Loucy (cell line): ENCODE measurements at regions not wholly inside any gene's neighbourhood (a gene's known extent, or its start where the extent isn't known, plus 50 kb on each side); places are given as distances from the start of the nearest gene placed in this dataset.

ENCODE experiments used
- EZH2phosphoT487 ChIP-seq: fragments of 200-600 bp; IDR thresholded peaks from 2 replicates; pipeline ENCODE4 v1.6.1; 2018; ENCODE audit warnings: antibody characterized with exemption, mild to moderate bottlenecking, moderate library complexity, borderline replicate concordance
- TF ChIP-seq, protein P1 (sequence below): fragments of 200-600 bp; sonication (generic); conservative IDR thresholded peaks from 2 replicates; pipeline ENCODE4 v1.5.1; 2014; ENCODE audit warnings: mild to moderate bottlenecking, antibody characterized with exemption, low read length

DNA sequence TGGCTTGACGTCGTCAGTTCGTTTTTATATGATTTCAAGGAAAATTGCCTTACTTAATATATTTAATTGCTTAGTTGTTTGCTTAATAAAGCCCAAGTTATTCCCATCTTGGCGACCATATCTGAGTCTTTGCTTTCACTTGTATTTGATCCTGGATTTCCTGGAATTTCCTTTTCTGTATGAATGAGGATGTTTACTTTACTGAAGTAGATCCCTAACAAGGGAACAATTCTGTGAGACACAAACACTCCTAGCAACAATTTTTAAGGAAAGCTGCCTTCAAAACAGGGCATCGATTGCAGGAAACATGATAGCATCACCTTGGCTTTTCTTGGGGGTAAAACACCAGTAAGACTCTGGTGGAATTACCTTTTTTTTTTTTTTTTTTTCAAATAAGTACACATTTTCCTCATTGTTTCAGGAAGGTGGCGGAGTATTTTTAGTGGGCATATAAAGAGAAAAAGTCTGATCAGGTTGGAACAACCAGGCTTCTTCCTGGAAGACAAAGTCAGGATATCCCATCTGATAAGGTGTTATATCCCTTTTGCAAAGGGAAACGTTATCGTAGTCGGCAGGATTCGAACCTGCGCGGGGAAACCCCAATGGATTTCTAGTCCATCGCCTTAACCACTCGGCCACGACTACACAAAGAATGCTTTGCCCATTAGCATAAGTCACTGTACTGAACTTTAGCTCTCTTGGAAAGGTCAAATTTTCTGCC lies 68.5 kb upstream of the ZNF184 start:
- TF ChIP-seq, protein P1, sequence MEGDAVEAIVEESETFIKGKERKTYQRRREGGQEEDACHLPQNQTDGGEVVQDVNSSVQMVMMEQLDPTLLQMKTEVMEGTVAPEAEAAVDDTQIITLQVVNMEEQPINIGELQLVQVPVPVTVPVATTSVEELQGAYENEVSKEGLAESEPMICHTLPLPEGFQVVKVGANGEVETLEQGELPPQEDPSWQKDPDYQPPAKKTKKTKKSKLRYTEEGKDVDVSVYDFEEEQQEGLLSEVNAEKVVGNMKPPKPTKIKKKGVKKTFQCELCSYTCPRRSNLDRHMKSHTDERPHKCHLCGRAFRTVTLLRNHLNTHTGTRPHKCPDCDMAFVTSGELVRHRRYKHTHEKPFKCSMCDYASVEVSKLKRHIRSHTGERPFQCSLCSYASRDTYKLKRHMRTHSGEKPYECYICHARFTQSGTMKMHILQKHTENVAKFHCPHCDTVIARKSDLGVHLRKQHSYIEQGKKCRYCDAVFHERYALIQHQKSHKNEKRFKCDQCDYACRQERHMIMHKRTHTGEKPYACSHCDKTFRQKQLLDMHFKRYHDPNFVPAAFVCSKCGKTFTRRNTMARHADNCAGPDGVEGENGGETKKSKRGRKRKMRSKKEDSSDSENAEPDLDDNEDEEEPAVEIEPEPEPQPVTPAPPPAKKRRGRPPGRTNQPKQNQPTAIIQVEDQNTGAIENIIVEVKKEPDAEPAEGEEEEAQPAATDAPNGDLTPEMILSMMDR, result no peak
- TF ChIP-seq EZH2phosphoT487, result no peak
